ENCODE measurements at regions not wholly inside any gene's neighbourhood (a gene's known extent, or its start where the extent isn't known, plus 50 kb on each side); places are given as distances from the start of the nearest gene placed in this dataset.

GRCh38 chr5:17326600-17327037, 109.2 kb downstream of the BASP1 start:
- TF ChIP-seq CTCF (IDR thresholded peaks at IDR 0.05) (no peak), ZFX (IDR thresholded peaks at IDR 0.05; ENCODE audit: borderline replicate concordance) (no peak)
